Fibroblast of lung (primary cell): ENCODE measurements at regions not wholly inside any gene's neighbourhood (a gene's known extent, or its start where the extent isn't known, plus 50 kb on each side); places are given as distances from the start of the nearest gene placed in this dataset.

ENCODE experiments used
- CTCF ChIP-seq, 2 donors: IDR thresholded peaks in 1 of 2; conservative IDR thresholded peaks in 1 of 2; 1 replicate in 1 of 2; 2 replicates in 1 of 2; pipeline ENCODE4 v1.5.1; 2011 to 2012; ENCODE audit warnings: low read length in 2 of 2, control low read depth in 1 of 2, inconsistent platforms in 1 of 2, low read depth in 1 of 2, mild to moderate bottlenecking in 1 of 2
- EZH2 ChIP-seq: IDR thresholded peaks from 2 replicates; pipeline ENCODE4 v1.5.1; 2012; ENCODE audit warnings: low read length, control low read depth, mild to moderate bottlenecking; ENCODE audit errors: missing control alignments

GRCh38 chr9:12276505-12276904, 416.7 kb upstream of the TYRP1 start:
- no peak for TF ChIP-seq CTCF (conservative IDR thresholded peaks at IDR 0.05 in 1 of 2, IDR thresholded peaks at IDR 0.05 in 1 of 2; ENCODE audit: low read depth in 1 of 2, low read length in 2 of 2)
- no peak for TF ChIP-seq EZH2
